B cell (primary cell): ENCODE measurements at regions not wholly inside any gene's neighbourhood (a gene's known extent, or its start where the extent isn't known, plus 50 kb on each side); places are given as distances from the start of the nearest gene placed in this dataset.
A peak's percentile ranks its signal among the peaks of the same experiment; 100 is the strongest.

Experiments
- ATAC-seq: fragments of 200-7000 bp; cut with Tn5 transposase; one replicate; pipeline ENCODE4 v1.10.0; 2021; ENCODE audit warnings: low read depth, mild to moderate bottlenecking, moderate number of reproducible peaks, moderate library complexity
- CTCF ChIA-PET: fragments of 350-600 bp; sonication (Branson Sonifier 250); formaldehyde crosslinking; loops from one replicate; lab custom pipeline; 2021; ENCODE audit warnings: antibody characterized with exemption, inconsistent platforms; lab: Charles Lee
- POLR2A ChIA-PET: fragments of 350-600 bp; sonication (Branson Sonifier 250); formaldehyde crosslinking; loops from one replicate; lab custom pipeline; 2021; ENCODE audit warnings: antibody characterized with exemption; lab: Charles Lee
- DNase-seq: peaks from one replicate; pipeline ENCODE4 v3.0.0; 2013
- H2AFZ ChIP-seq: 2 replicates; pipeline ENCODE4 v1.6.1; 2012; ENCODE audit warnings: mild to moderate bottlenecking, low read depth, low read length; ENCODE audit not compliant: insufficient read depth, poor library complexity, severe bottlenecking
- H3K27ac ChIP-seq, 2 donors: 1 replicate in 1 of 2; 2 replicates in 1 of 2; pipeline ENCODE4 v1.5.1; 2012 to 2013; ENCODE audit warnings: low read length in 2 of 2, mild to moderate bottlenecking in 2 of 2, moderate library complexity in 1 of 2
- H3K27me3 ChIP-seq, 4 experiments: fragments of 200-600 bp in 1 of 4; sonication (generic) in 1 of 4; replicated peaks in 1 of 4; 1 replicate in 2 of 4; 2 replicates in 2 of 4; pipeline versions ENCODE4 v1.6.1 to v1.7.0; 2013 to 2016; ENCODE audit warnings: low read length in 3 of 4, mild to moderate bottlenecking in 2 of 4, mixed read lengths in 1 of 4, moderate library complexity in 1 of 4; ENCODE audit not compliant: insufficient read depth in 4 of 4, control insufficient read depth in 3 of 4; ENCODE audit errors: control extremely low read depth in 1 of 4
- H3K36me3 ChIP-seq, 2 experiments: replicated peaks in 1 of 2; 1 replicate in 1 of 2; 2 replicates in 1 of 2; pipeline versions ENCODE4 v1.6.1 to v1.7.1; 2013; ENCODE audit warnings: low read length in 1 of 2; ENCODE audit not compliant: insufficient read depth in 2 of 2, control insufficient read depth in 1 of 2; ENCODE audit errors: control extremely low read depth in 1 of 2, extremely low read depth in 1 of 2
- H3K4me1 ChIP-seq, 2 donors: fragments of 200-600 bp in 1 of 2; sonication (generic) in 1 of 2; 1 replicate in 1 of 2; 2 replicates in 1 of 2; pipeline versions ENCODE4 v1.5.1 to v1.6.1; 2013 to 2017; ENCODE audit warnings: low read length in 2 of 2; ENCODE audit not compliant: control insufficient read depth in 2 of 2, insufficient read depth in 2 of 2
- H3K4me2 ChIP-seq: replicated peaks from 2 replicates; pipeline ENCODE3; 2012; ENCODE audit warnings: mild to moderate bottlenecking, low read depth, low read length; ENCODE audit not compliant: poor library complexity, severe bottlenecking
- H3K4me3 ChIP-seq, 5 experiments: fragments of 200-600 bp in 1 of 5; sonication (generic) in 1 of 5; 1 replicate in 3 of 5; 2 replicates in 2 of 5; pipeline versions ENCODE4 v1.5.1 to v1.7.0; 2011 to 2016; ENCODE audit warnings: low read length in 4 of 5, mild to moderate bottlenecking in 4 of 5, low read depth in 2 of 5, control low read depth in 1 of 5, moderate library complexity in 1 of 5; ENCODE audit not compliant: insufficient read depth in 1 of 5; ENCODE audit errors: control extremely low read depth in 1 of 5, extremely low read depth in 1 of 5
- H3K79me2 ChIP-seq: fragments of 200-600 bp; sonication (generic); one replicate; pipeline ENCODE4 v1.6.0; 2016; ENCODE audit warnings: low read length; ENCODE audit not compliant: control insufficient read depth, insufficient read depth
- H3K9ac ChIP-seq: fragments of 200-600 bp; sonication (generic); 2 replicates; pipeline ENCODE4 v1.6.1; 2017; ENCODE audit warnings: mild to moderate bottlenecking, low read length, moderate library complexity
- H3K9me3 ChIP-seq, 3 donors: one replicate each; pipeline versions ENCODE4 v1.6.1 to v1.7.1; 2013; ENCODE audit warnings: low read length in 2 of 3; ENCODE audit not compliant: control insufficient read depth in 2 of 3, insufficient read depth in 1 of 3; ENCODE audit errors: control extremely low read depth in 1 of 3
- H4K20me1 ChIP-seq: 2 replicates; pipeline ENCODE4 v1.6.0; 2012; ENCODE audit warnings: mild to moderate bottlenecking, low read length; ENCODE audit not compliant: insufficient read depth, control insufficient read depth, poor library complexity, severe bottlenecking
- H3K27ac Mint-ChIP-seq: one replicate; pipeline ENCODE4 v1.8.0; 2021; ENCODE audit warnings: mixed read lengths
- H3K27me3 Mint-ChIP-seq: one replicate; pipeline ENCODE4 v1.8.0; 2021; ENCODE audit warnings: mixed read lengths
- H3K4me1 Mint-ChIP-seq: one replicate; pipeline ENCODE4 v1.8.0; 2021; ENCODE audit warnings: mixed read lengths
- H3K4me3 Mint-ChIP-seq: one replicate; pipeline ENCODE4 v1.8.0; 2021; ENCODE audit warnings: mixed read lengths
- H3K9me3 Mint-ChIP-seq: one replicate; pipeline ENCODE4 v1.8.0; 2022; ENCODE audit warnings: mixed read lengths; ENCODE audit not compliant: insufficient read depth
- EZH2 ChIP-seq: IDR thresholded peaks from 2 replicates; pipeline ENCODE4 v1.6.1; 2012; ENCODE audit warnings: borderline replicate concordance, low read depth, mild to moderate bottlenecking, moderate library complexity, low read length; ENCODE audit not compliant: insufficient read depth, poor library complexity, severe bottlenecking
- WGBS: methylation state at CpG from one replicate; pipeline ENCODE4 v1.1.5; 2013; ENCODE audit warnings: missing lambda C conversion rate; ENCODE audit not compliant: insufficient coverage; 5-methylcytosine and 5-hydroxymethylcytosine counted together
- intact Hi-C: fragments of 100-400 bp; cut with micrococcal nuclease; formaldehyde crosslinking; loops from one replicate; pipeline ENCODE4 v1.10.0; 2022
- TF ChIP-seq, protein P1 (sequence below): fragments of 200-600 bp; IDR thresholded peaks from one replicate; pipeline ENCODE4 v1.8.0; 2022; ENCODE audit warnings: antibody characterized with exemption, mild to moderate bottlenecking

DNA sequence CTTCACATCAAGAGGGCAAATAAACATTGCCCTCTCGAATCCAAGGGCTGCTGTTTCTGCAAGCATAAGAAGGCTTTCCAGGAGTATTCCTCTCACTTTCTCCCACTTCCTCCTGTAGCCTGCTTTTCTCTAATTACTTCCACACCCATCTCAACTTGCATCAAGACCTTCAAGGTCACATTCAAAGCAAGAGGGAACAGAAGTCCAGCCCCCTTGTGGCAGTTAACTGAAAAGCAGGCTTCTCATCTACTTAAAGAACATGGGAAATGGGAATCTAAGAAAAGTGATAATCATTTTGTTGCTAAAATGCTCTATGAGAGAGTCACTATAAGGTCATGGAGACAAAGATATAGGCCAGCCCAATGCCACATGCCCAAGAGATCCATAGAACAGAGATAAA lies 874.4 kb downstream of the KCNT2 start:
- H3K9ac ChIP-seq = no peak overlapping the region
- no peaks in the 10 kb centered on the region for H3K36me3 ChIP-seq
- H4K20me1 ChIP-seq = no peaks in the 10 kb centered on the region
- TF ChIP-seq, protein P1, sequence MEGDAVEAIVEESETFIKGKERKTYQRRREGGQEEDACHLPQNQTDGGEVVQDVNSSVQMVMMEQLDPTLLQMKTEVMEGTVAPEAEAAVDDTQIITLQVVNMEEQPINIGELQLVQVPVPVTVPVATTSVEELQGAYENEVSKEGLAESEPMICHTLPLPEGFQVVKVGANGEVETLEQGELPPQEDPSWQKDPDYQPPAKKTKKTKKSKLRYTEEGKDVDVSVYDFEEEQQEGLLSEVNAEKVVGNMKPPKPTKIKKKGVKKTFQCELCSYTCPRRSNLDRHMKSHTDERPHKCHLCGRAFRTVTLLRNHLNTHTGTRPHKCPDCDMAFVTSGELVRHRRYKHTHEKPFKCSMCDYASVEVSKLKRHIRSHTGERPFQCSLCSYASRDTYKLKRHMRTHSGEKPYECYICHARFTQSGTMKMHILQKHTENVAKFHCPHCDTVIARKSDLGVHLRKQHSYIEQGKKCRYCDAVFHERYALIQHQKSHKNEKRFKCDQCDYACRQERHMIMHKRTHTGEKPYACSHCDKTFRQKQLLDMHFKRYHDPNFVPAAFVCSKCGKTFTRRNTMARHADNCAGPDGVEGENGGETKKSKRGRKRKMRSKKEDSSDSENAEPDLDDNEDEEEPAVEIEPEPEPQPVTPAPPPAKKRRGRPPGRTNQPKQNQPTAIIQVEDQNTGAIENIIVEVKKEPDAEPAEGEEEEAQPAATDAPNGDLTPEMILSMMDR = no peak
- no peak for TF ChIP-seq EZH2
- no peaks in the 10 kb centered on the region for H3K4me1 ChIP-seq
- 73% methylated on average over 1 of the region's 1 CpG for WGBS
- H3K4me2 ChIP-seq = no peak overlapping the region
- ChIA-PET CTCF (no interaction called here), POLR2A (no interaction called here)
- H3K27me3 ChIP-seq = no peaks in the 10 kb centered on the region
- H3K9me3 ChIP-seq = no peaks in the 10 kb centered on the region
- Mint-ChIP-seq H3K4me1 (no peaks in the 10 kb centered on the region), H3K4me3 (no peak overlapping the region), H3K27ac (no peak overlapping the region), H3K27me3 (no peaks in the 10 kb centered on the region), H3K9me3 (no peaks in the 10 kb centered on the region)
- H3K27ac ChIP-seq = no peak overlapping the region
- H3K4me3 ChIP-seq = no peak overlapping the region
- H2AFZ ChIP-seq = no peak overlapping the region
- intact Hi-C loops = no loop called here
- no peaks in the 10 kb centered on the region for H3K79me2 ChIP-seq
- DNase-seq (peak; percentile 11), ATAC-seq (no peak)

DNA sequence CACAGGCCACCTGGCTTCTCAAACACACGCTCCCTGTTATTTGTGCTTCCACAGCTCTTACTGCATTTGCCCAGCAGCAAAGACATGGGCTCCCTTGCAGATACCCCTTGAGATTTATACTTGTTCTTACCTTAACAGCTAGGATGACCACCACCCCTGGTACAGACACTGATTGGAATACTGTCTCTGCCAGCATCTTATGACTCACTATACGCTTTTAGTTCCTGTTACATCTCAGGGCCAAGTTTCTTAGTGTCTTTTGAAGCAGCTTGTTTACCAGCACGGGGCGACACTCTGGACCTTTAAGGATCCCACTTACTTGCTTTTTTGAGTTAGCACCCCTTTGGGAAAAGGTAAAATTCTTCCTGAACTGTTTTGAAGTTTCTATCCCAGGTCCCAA lies 874.8 kb downstream of the KCNT2 start:
- H4K20me1 ChIP-seq = no peaks in the 10 kb centered on the region
- ATAC-seq = no peak
- no peaks in the 10 kb centered on the region for H3K9me3 ChIP-seq
- no peaks in the 10 kb centered on the region for H3K27me3 Mint-ChIP-seq
- no peaks in the 10 kb centered on the region for H3K36me3 ChIP-seq
- intact Hi-C loops = no loop called here
- no peak for DNase-seq
- no peaks in the 10 kb centered on the region for H3K79me2 ChIP-seq
- H3K4me3 Mint-ChIP-seq = no peak overlapping the region
- no peak overlapping the region for H3K27ac ChIP-seq
- H3K27ac Mint-ChIP-seq = no peak overlapping the region
- H3K9me3 Mint-ChIP-seq = no peaks in the 10 kb centered on the region
- CTCF ChIA-PET = no interaction called here
- no peaks in the 10 kb centered on the region for H3K27me3 ChIP-seq
- H3K4me2 ChIP-seq = no peak overlapping the region
- no peaks in the 10 kb centered on the region for H3K4me1 ChIP-seq
- no peak for TF ChIP-seq EZH2
- TF ChIP-seq, protein P1 = no peak
- no peak overlapping the region for H3K9ac ChIP-seq
- POLR2A ChIA-PET = no interaction called here
- 100% methylated on average over 2 of the region's 4 CpGs for WGBS
- H2AFZ ChIP-seq = no peak overlapping the region
- H3K4me3 ChIP-seq = no peak overlapping the region
- no peaks in the 10 kb centered on the region for H3K4me1 Mint-ChIP-seq
